ENCODE measurements at regions not wholly inside any gene's neighbourhood (a gene's known extent, or its start where the extent isn't known, plus 50 kb on each side); places are given as distances from the start of the nearest gene placed in this dataset.

DNA sequence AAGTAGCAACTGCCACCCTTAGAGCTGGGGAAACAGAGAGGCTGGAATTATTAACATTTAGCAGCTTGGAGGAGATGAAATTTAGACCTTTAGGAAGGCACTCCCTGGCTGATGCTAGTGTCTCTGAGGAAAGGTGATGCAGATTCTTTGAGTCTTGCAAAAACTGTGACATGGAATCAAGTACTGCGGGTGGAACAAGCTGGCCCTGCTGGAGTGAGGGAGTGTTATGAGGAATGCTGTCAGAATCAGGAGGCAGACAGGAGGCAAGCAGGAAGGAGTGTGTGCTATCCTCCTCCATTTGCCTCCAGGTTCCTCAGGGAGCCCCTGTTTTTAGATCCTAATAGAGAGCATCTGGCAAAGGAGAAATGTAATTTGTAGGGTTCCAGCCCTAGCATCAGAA, 391.7 kb upstream of the PITX2 start:
- TF ChIP-seq ZNF384 (IDR thresholded peaks at IDR 0.05) (no peak), FOXM1 (IDR thresholded peaks at IDR 0.05; ENCODE audit: borderline replicate concordance) (no peak), FOXK2 (IDR thresholded peaks at IDR 0.05) (no peak), SP1 (IDR thresholded peaks at IDR 0.05) (no peak), CTBP1 (IDR thresholded peaks at IDR 0.05; ENCODE audit: borderline replicate concordance) (no peak), ARNT (IDR thresholded peaks at IDR 0.05) (no peak), LEF1 (IDR thresholded peaks at IDR 0.05; ENCODE audit: borderline replicate concordance) (no peak), L3MBTL2 (conservative IDR thresholded peaks at IDR 0.05) (no peak), TARDBP (IDR thresholded peaks at IDR 0.05) (no peak), BHLHE40 (IDR thresholded peaks at IDR 0.05; ENCODE audit: borderline replicate concordance) (no peak)
- TF ChIP-seq, protein P1, sequence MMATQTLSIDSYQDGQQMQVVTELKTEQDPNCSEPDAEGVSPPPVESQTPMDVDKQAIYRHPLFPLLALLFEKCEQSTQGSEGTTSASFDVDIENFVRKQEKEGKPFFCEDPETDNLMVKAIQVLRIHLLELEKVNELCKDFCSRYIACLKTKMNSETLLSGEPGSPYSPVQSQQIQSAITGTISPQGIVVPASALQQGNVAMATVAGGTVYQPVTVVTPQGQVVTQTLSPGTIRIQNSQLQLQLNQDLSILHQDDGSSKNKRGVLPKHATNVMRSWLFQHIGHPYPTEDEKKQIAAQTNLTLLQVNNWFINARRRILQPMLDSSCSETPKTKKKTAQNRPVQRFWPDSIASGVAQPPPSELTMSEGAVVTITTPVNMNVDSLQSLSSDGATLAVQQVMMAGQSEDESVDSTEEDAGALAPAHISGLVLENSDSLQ (IDR thresholded peaks at IDR 0.05): no peak

Measured in HEK293T (cell line).